B cell (primary cell): ENCODE measurements at regions not wholly inside any gene's neighbourhood (a gene's known extent, or its start where the extent isn't known, plus 50 kb on each side); places are given as distances from the start of the nearest gene placed in this dataset.

Source experiments
- ATAC-seq: fragments of 200-7000 bp; cut with Tn5 transposase; one replicate; pipeline ENCODE4 v1.10.0; 2021; ENCODE audit warnings: low read depth, mild to moderate bottlenecking, moderate number of reproducible peaks, moderate library complexity
- CTCF ChIA-PET: fragments of 350-600 bp; sonication (Branson Sonifier 250); formaldehyde crosslinking; loops from one replicate; lab custom pipeline; 2021; ENCODE audit warnings: antibody characterized with exemption, inconsistent platforms; lab: Charles Lee
- POLR2A ChIA-PET: fragments of 350-600 bp; sonication (Branson Sonifier 250); formaldehyde crosslinking; loops from one replicate; lab custom pipeline; 2021; ENCODE audit warnings: antibody characterized with exemption; lab: Charles Lee
- DNase-seq: peaks from one replicate; pipeline ENCODE4 v3.0.0; 2013
- H2AFZ ChIP-seq: 2 replicates; pipeline ENCODE4 v1.6.1; 2012; ENCODE audit warnings: mild to moderate bottlenecking, low read depth, low read length; ENCODE audit not compliant: insufficient read depth, poor library complexity, severe bottlenecking
- H3K27ac ChIP-seq, 2 donors: 1 replicate in 1 of 2; 2 replicates in 1 of 2; pipeline ENCODE4 v1.5.1; 2012 to 2013; ENCODE audit warnings: low read length in 2 of 2, mild to moderate bottlenecking in 2 of 2, moderate library complexity in 1 of 2
- H3K27me3 ChIP-seq, 4 experiments: fragments of 200-600 bp in 1 of 4; sonication (generic) in 1 of 4; replicated peaks in 1 of 4; 1 replicate in 2 of 4; 2 replicates in 2 of 4; pipeline versions ENCODE4 v1.6.1 to v1.7.0; 2013 to 2016; ENCODE audit warnings: low read length in 3 of 4, mild to moderate bottlenecking in 2 of 4, mixed read lengths in 1 of 4, moderate library complexity in 1 of 4; ENCODE audit not compliant: insufficient read depth in 4 of 4, control insufficient read depth in 3 of 4; ENCODE audit errors: control extremely low read depth in 1 of 4
- H3K36me3 ChIP-seq, 2 experiments: replicated peaks in 1 of 2; 1 replicate in 1 of 2; 2 replicates in 1 of 2; pipeline versions ENCODE4 v1.6.1 to v1.7.1; 2013; ENCODE audit warnings: low read length in 1 of 2; ENCODE audit not compliant: insufficient read depth in 2 of 2, control insufficient read depth in 1 of 2; ENCODE audit errors: control extremely low read depth in 1 of 2, extremely low read depth in 1 of 2
- H3K4me1 ChIP-seq, 2 donors: fragments of 200-600 bp in 1 of 2; sonication (generic) in 1 of 2; 1 replicate in 1 of 2; 2 replicates in 1 of 2; pipeline versions ENCODE4 v1.5.1 to v1.6.1; 2013 to 2017; ENCODE audit warnings: low read length in 2 of 2; ENCODE audit not compliant: control insufficient read depth in 2 of 2, insufficient read depth in 2 of 2
- H3K4me2 ChIP-seq: replicated peaks from 2 replicates; pipeline ENCODE3; 2012; ENCODE audit warnings: mild to moderate bottlenecking, low read depth, low read length; ENCODE audit not compliant: poor library complexity, severe bottlenecking
- H3K4me3 ChIP-seq, 5 experiments: fragments of 200-600 bp in 1 of 5; sonication (generic) in 1 of 5; 1 replicate in 3 of 5; 2 replicates in 2 of 5; pipeline versions ENCODE4 v1.5.1 to v1.7.0; 2011 to 2016; ENCODE audit warnings: low read length in 4 of 5, mild to moderate bottlenecking in 4 of 5, low read depth in 2 of 5, control low read depth in 1 of 5, moderate library complexity in 1 of 5; ENCODE audit not compliant: insufficient read depth in 1 of 5; ENCODE audit errors: control extremely low read depth in 1 of 5, extremely low read depth in 1 of 5
- H3K79me2 ChIP-seq: fragments of 200-600 bp; sonication (generic); one replicate; pipeline ENCODE4 v1.6.0; 2016; ENCODE audit warnings: low read length; ENCODE audit not compliant: control insufficient read depth, insufficient read depth
- H3K9ac ChIP-seq: fragments of 200-600 bp; sonication (generic); 2 replicates; pipeline ENCODE4 v1.6.1; 2017; ENCODE audit warnings: mild to moderate bottlenecking, low read length, moderate library complexity
- H3K9me3 ChIP-seq, 3 donors: one replicate each; pipeline versions ENCODE4 v1.6.1 to v1.7.1; 2013; ENCODE audit warnings: low read length in 2 of 3; ENCODE audit not compliant: control insufficient read depth in 2 of 3, insufficient read depth in 1 of 3; ENCODE audit errors: control extremely low read depth in 1 of 3
- H4K20me1 ChIP-seq: 2 replicates; pipeline ENCODE4 v1.6.0; 2012; ENCODE audit warnings: mild to moderate bottlenecking, low read length; ENCODE audit not compliant: insufficient read depth, control insufficient read depth, poor library complexity, severe bottlenecking
- H3K27ac Mint-ChIP-seq: one replicate; pipeline ENCODE4 v1.8.0; 2021; ENCODE audit warnings: mixed read lengths
- H3K27me3 Mint-ChIP-seq: one replicate; pipeline ENCODE4 v1.8.0; 2021; ENCODE audit warnings: mixed read lengths
- H3K4me1 Mint-ChIP-seq: one replicate; pipeline ENCODE4 v1.8.0; 2021; ENCODE audit warnings: mixed read lengths
- H3K4me3 Mint-ChIP-seq: one replicate; pipeline ENCODE4 v1.8.0; 2021; ENCODE audit warnings: mixed read lengths
- H3K9me3 Mint-ChIP-seq: one replicate; pipeline ENCODE4 v1.8.0; 2022; ENCODE audit warnings: mixed read lengths; ENCODE audit not compliant: insufficient read depth
- CTCF ChIP-seq: fragments of 200-600 bp; IDR thresholded peaks from one replicate; pipeline ENCODE4 v1.8.0; 2022; ENCODE audit warnings: antibody characterized with exemption, mild to moderate bottlenecking
- EZH2 ChIP-seq: IDR thresholded peaks from 2 replicates; pipeline ENCODE4 v1.6.1; 2012; ENCODE audit warnings: borderline replicate concordance, low read depth, mild to moderate bottlenecking, moderate library complexity, low read length; ENCODE audit not compliant: insufficient read depth, poor library complexity, severe bottlenecking
- WGBS: methylation state at CpG from one replicate; pipeline ENCODE4 v1.1.5; 2013; ENCODE audit warnings: missing lambda C conversion rate; ENCODE audit not compliant: insufficient coverage; 5-methylcytosine and 5-hydroxymethylcytosine counted together
- intact Hi-C: fragments of 100-400 bp; cut with micrococcal nuclease; formaldehyde crosslinking; loops from one replicate; pipeline ENCODE4 v1.10.0; 2022

- no peaks in the 10 kb centered on the region for H3K4me1 ChIP-seq
- Mint-ChIP-seq H3K27me3 (no peaks in the 10 kb centered on the region), H3K4me1 (no peaks in the 10 kb centered on the region), H3K27ac (no peak overlapping the region), H3K4me3 (no peak overlapping the region), H3K9me3 (peaks cover 16% of the 10 kb centered on the region)
- no peak overlapping the region for H3K4me2 ChIP-seq
- ATAC-seq: no peak
- TF ChIP-seq CTCF (no peak), EZH2 (no peak)
- H3K9ac ChIP-seq: no peak overlapping the region
- 63% methylated on average over 4 of the region's 5 CpGs for WGBS
- POLR2A ChIA-PET: no interaction called here
- H3K27ac ChIP-seq: no peak overlapping the region
- no peak for DNase-seq
- no peaks in the 10 kb centered on the region for H3K79me2 ChIP-seq
- H4K20me1 ChIP-seq: no peaks in the 10 kb centered on the region
- H2AFZ ChIP-seq: no peak overlapping the region
- no peaks in the 10 kb centered on the region for H3K27me3 ChIP-seq
- H3K4me3 ChIP-seq: no peak overlapping the region
- intact Hi-C loops: no loop called here
- H3K36me3 ChIP-seq: no peaks in the 10 kb centered on the region
- H3K9me3 ChIP-seq: peaks cover 0 to 3% (median 0%) of the 10 kb centered on the region in 3 donors
- CTCF ChIA-PET: no interaction called here
These were observed 456.8 kb downstream of the TRIML1 start for GRCh38 chr4:188596021-188596420.

- ChIA-PET CTCF (no interaction called here), POLR2A (no interaction called here)
- Histone ChIP-seq H3K36me3 (no peaks in the 10 kb centered on the region), H2AFZ (no peak overlapping the region), H3K27ac (no peak overlapping the region), H4K20me1 (no peaks in the 10 kb centered on the region), H3K4me2 (no peak overlapping the region), H3K4me1 (no peaks in the 10 kb centered on the region), H3K4me3 (no peak overlapping the region), H3K79me2 (no peaks in the 10 kb centered on the region), H3K9me3 (peaks cover 0 to 3% (median 0%) of the 10 kb centered on the region in 3 donors), H3K9ac (no peak overlapping the region), H3K27me3 (no peaks in the 10 kb centered on the region)
- Mint-ChIP-seq H3K9me3 (peaks cover 14% of the 10 kb centered on the region), H3K4me1 (no peaks in the 10 kb centered on the region), H3K27ac (no peak overlapping the region), H3K4me3 (no peak overlapping the region), H3K27me3 (no peaks in the 10 kb centered on the region)
- TF ChIP-seq EZH2: no peak
- TF ChIP-seq CTCF: no peak
- intact Hi-C loops: no loop called here
- no peak for ATAC-seq
- WGBS: 97% methylated on average over 4 of the region's 4 CpGs
- no peak for DNase-seq
These were observed 464.4 kb downstream of the TRIML1 start for GRCh38 chr4:188603646-188604045.
